ENCODE measurements at regions not wholly inside any gene's neighbourhood (a gene's known extent, or its start where the extent isn't known, plus 50 kb on each side); places are given as distances from the start of the nearest gene placed in this dataset.
A peak's percentile ranks its signal among the peaks of the same experiment; 100 is the strongest.

DNA sequence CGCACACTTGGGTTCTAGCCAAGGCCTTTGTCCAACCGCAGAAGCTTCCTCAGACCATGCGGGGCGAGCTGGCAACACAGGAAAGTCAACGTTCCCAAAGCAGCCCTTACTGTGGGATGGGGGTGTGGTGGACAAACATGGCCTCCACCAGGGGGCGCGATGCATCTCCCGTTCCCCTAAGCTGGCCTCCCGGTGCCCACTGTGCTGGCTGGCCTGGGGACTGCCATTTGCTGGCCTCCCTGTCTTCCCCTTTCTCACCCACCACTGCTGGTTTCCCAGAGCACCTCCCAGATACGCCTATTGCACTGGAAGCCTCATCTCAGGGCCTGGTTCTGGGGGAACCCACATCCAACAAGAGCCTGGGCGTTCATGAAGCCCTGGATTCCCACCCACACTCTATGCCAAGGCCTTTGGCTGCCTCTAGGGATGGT, 145.3 kb downstream of the IRF8 start:
- peak; percentile 84 for ATAC-seq
- H2AFZ ChIP-seq (ENCODE audit: control insufficient read depth, low read depth, low read length), result no peak overlapping the region
- intact Hi-C loops (cut with micrococcal nuclease; ENCODE audit: unreplicated experiment), result loop anchor here (10.0 kb wide), 1 partner anchor 471 kb away; the partner anchor contains the start of gene FOXF1
- peaks cover 3 to 5% of the 10 kb centered on the region in 2 experiments; a peak in 2 of 4 replicates for H3K27me3 ChIP-seq (replicated peaks in 1 of 2; ENCODE audit: control insufficient read depth in 2 of 2, insufficient read depth in 2 of 2, low read length in 1 of 2)
- no peak overlapping the region for H3K27ac ChIP-seq (ENCODE audit: control insufficient read depth, insufficient read depth)
- in situ Hi-C loops (cut with MboI), result loop anchor here (10.0 kb wide), 1 partner anchor 471 kb away; the partner anchor contains the start of gene FOXF1
- SMC1A ChIA-PET (ENCODE audit: uncharacterized antibody, unreplicated experiment), result no interaction called here
- H3K36me3 ChIP-seq (ENCODE audit: control insufficient read depth in 2 of 2, insufficient read depth in 2 of 2, low read length in 1 of 2), result no peaks in the 10 kb centered on the region
- FAIRE-seq, result no peak
- CTCF ChIA-PET, result interaction anchor here (0.5 to 1.5 kb wide), 8 partner anchors 14 to 477 kb away, joined by 3 to 6 read pairs (median 4); no protein-coding TSS in a partner anchor
- no peak for DNase-seq (ENCODE audit: low read depth, low spot score)
- 12% methylated on average over 11 of the region's 11 CpGs for WGBS (ENCODE audit: insufficient coverage, insufficient replicate concordance, low lambda C conversion rate, missing lambda C conversion rate)
- RAD21 ChIA-PET (ENCODE audit: unreplicated experiment), result interaction anchor here (1.0 kb wide), 1 partner anchor 474 kb away, joined by 5 read pairs; no protein-coding TSS in a partner anchor
- no peak overlapping the region for H3K4me2 ChIP-seq (ENCODE audit: control insufficient read depth, insufficient read depth)
- no peak overlapping the region for H3K4me3 ChIP-seq
- H4K20me1 ChIP-seq (ENCODE audit: control insufficient read depth, insufficient read depth), result no peaks in the 10 kb centered on the region
- BruUV-seq (replicated peaks), result no TSS peak
- no peaks in the 10 kb centered on the region for H3K4me1 ChIP-seq (ENCODE audit: control insufficient read depth, insufficient read depth, low read length)
- no peak for TF ChIP-seq RELB (IDR thresholded peaks at IDR 0.05; ENCODE audit: low read depth)
- TF ChIP-seq RUNX3 (IDR thresholded peaks at IDR 0.05; ENCODE audit: low read length), result peak; percentile 12; the same call in 1 of the 2 replicates
- peak; percentile 23 for TF ChIP-seq RAD21 (IDR thresholded peaks at IDR 0.05; ENCODE audit: insufficient read depth, low read depth, low read length)
- no peak for TF ChIP-seq CBX5 (IDR thresholded peaks at IDR 0.05; ENCODE audit: low read depth)
- TF ChIP-seq JUND (IDR thresholded peaks at IDR 0.05; ENCODE audit: low read depth, low read length), result no peak
- TF ChIP-seq SMC3 (IDR thresholded peaks at IDR 0.05; ENCODE audit: borderline replicate concordance, low read length), result peak; percentile 45; the same call in 1 of the 2 replicates
- TF ChIP-seq MTA2 (IDR thresholded peaks at IDR 0.05; ENCODE audit: low read depth), result no peak
- TF ChIP-seq CTCF (IDR thresholded peaks at IDR 0.05 in 2 of 3, conservative IDR thresholded peaks at IDR 0.05 in 1 of 3; ENCODE audit: control insufficient read depth in 2 of 3, extremely low read depth in 1 of 3, insufficient read depth in 1 of 3, low read depth in 3 of 3, low read length in 3 of 3), result peak; percentile 45 to 77 (median 63)
- no peaks in the 10 kb centered on the region for H3K79me2 ChIP-seq (ENCODE audit: control insufficient read depth, insufficient read depth, low read length)
- POLR2A ChIA-PET, result no interaction called here
- no peak overlapping the region for H3K9ac ChIP-seq (ENCODE audit: control insufficient read depth, insufficient read depth, low read length)
- no peaks in the 10 kb centered on the region for H3K9me3 ChIP-seq (replicated peaks; ENCODE audit: control insufficient read depth, insufficient read depth, low read length)

All from GM12878 (cell line).